Jurkat, Clone E6-1 (cell line): ENCODE measurements at regions not wholly inside any gene's neighbourhood (a gene's known extent, or its start where the extent isn't known, plus 50 kb on each side); places are given as distances from the start of the nearest gene placed in this dataset.

Experiments used
- DNase-seq: peaks from one replicate; pipeline ENCODE4 v3.0.0-alpha.2; 2011; ENCODE audit warnings: low read depth, low spot score
- H3K4me3 ChIP-seq: 2 replicates; pipeline ENCODE4 v1.5.1; 2011; ENCODE audit warnings: mild to moderate bottlenecking, low read length, control low read depth, moderate library complexity

- H3K4me3 ChIP-seq: no peak overlapping the region
Observed at GRCh38 chr10:31723106-31723750, 205.4 kb downstream of the ARHGAP12 start.

DNA sequence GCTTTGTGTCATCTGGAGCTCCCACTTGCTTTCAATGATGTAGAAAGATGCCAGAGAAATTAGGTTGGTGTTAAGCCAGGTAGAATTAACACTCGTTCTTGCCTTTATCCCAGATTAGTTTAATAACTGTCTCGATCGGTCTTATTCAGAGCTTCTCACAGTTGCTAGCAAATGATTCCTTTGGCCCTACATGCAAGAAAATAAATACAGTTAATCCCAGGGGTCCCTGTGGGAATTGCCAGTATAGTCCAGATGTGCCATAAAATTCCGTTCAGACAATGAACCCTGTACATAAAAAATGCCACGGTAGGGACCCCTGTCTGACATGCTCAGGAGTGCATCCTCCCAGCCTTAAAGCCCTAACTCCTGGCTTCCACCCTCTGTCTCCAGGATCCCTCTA is 207.5 kb downstream of the ARHGAP12 start:
- DNase-seq: no peak
- no peak overlapping the region for H3K4me3 ChIP-seq

More at GRCh38 chr10:31723106-31723750, 205.4 kb downstream of the ARHGAP12 start:
- DNase-seq: no peak

DNA sequence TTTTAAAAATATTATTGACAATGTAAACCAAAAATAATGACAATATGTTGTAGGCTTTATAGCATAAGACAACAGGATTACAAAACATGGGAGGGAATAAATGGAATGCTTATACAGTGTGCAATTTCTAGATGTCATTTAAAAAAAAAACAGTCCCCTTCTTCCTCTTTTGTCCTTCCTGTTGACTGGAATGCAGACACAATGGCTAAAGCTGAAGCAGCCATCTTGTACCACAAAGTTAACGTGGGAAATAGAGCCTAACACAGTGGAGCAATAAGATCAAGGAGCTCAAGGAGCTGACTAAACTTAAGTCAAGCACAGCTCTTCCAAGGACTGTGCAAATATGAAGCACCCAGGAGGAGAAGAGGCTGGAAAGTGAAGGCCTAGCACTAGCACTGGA is 208.1 kb downstream of the ARHGAP12 start:
- H3K4me3 ChIP-seq: no peak overlapping the region
- DNase-seq: no peak

- no peak overlapping the region for H3K4me3 ChIP-seq
Observed at GRCh38 chr10:31709476-31709875, 219.2 kb downstream of the ARHGAP12 start.

GRCh38 chr10:31709028-31709427 is 219.6 kb downstream of the ARHGAP12 start:
- H3K4me3 ChIP-seq: no peak overlapping the region
- DNase-seq: no peak

More at GRCh38 chr10:31709476-31709875, 219.2 kb downstream of the ARHGAP12 start:
- no peak for DNase-seq

- H3K4me3 ChIP-seq: no peak overlapping the region
- no peak for DNase-seq
Observed at GRCh38 chr10:31708474-31708873, 220.2 kb downstream of the ARHGAP12 start.

GRCh38 chr10:31708046-31708445 is 220.6 kb downstream of the ARHGAP12 start:
- no peak for DNase-seq
- no peak overlapping the region for H3K4me3 ChIP-seq

DNA sequence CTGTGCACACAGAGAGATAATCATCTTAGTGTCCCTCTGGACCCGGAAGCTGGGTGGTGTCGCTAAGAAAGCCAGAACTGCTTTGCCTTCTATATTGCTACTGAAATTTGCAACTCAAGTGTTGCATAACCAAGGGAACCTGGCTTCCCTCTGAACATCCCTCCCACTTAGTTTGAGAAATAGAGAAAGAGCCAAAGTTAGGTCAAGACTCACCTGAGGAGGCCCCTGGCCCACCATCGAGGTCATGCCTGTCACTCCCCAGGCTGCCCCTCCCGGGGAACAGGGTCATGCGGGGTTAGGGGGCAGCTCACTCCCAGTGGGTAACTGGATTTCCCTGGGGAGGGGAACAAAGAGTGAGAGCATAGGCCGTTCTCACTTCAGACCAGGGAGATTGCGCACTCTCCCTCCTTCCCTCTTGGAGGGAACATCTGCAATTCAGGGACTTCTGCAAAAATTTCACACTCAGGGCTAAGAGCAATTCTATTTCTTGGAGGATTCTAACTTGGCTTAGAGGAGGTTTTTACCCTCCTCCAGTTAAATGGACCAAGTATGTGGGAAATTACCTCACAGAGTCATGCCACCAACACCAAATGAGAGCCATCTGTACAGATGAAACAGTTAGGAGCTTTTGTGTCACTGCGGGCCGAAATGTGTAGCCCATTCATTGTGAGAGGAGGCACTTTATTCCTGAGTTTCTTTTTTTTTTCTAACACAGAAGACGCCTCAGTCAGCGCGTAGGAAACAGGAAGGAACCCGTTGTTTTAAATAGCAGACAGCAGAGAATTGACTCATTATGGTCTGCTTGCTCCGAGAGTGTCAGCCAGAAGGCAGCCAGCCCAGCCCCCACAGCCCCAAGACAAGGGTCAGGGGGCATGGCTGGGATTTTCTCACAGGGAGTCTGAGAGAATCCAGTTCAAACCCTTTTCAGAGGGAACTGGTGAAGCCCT is 221.3 kb downstream of the ARHGAP12 start:
- no peak overlapping the region for H3K4me3 ChIP-seq
- DNase-seq: peak; percentile 11

DNA sequence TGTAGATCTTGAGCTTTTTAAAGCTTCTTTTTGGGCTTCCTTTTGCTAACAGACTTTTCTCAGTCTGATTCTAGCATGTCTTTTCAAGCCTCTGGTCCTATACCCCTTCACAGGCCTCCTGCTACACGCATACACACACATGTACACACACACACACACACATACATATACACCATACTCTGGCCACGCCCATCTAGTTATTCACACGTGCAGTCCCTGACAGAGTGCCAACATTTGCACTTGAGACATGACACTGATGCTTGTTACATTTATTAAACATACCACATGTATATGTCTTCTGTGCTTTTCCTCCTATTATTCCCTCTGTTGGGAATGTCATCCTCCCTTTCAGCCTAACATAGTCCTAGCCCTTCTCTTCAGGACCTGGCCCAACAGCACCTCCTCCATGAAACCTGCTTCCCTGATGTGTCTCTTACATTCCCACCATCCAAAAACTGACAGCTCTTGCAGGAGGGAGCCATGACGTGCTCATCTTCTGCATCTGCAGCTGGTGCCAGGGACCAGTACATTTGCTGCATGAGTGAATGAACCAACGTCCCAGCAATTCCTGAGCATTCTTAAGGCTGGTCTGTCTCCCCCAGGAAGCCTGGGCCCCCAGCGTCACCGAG is 222.1 kb downstream of the ARHGAP12 start:
- DNase-seq: no peak
- no peak overlapping the region for H3K4me3 ChIP-seq

DNA sequence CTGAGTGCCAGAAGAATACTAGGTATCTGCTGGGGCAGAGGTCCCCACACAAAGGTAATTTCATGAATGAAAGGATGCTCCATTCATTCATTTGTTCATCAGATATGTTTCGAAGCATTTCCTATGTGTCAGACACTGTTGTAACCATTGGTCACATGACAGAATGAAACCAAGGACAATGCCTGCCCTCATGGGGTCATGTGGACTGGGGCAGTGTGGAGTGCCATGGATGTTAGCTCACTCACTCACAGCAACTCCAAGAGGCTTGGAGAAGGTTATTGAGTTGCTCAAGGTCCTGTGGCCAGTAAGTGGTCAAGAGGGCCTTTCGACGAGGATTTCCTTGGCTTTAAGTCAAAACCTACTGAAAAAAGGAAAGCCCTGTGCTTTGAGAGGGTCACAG is 223.5 kb downstream of the ARHGAP12 start:
- no peak for DNase-seq
- H3K4me3 ChIP-seq: no peak overlapping the region

DNA sequence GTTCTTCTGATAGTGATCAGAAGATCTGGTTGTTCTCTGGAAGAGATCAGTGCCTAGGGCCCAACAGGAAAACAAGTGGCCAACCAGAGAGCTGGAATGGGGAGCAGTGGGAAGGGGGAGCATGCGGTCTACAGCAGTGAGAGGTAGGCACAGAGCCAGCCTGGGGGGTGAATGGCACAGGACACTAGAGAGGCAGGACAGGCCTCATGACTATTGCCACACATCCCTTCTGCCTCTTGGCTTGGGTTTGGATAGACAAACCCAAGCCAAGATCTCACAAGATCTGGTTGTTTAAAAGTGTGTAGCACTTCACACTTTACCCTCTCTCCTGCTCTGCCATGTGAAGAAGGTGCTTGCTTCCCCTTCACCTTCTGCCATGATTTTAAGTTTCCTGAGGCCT is 224.4 kb downstream of the ARHGAP12 start:
- no peak for DNase-seq

DNA sequence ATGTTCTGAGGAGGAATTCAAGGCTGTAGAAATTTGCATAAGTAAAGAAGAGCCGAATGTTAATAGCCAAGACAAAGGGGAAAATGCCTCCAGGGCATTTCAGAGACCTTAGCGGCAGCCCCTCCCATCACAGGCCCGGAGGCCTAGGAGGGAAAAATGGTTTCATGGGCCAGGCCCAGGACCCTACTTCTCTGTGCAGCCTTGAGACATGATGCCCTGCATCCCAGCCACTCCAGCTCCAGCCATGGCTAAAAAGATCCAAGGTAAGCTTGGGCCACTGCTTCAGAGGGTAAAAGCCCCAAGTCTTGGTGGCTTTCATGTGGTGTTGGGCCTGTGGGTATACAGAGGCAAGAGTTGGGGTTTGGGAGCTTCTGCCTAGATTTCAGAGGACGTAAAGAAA is 225.7 kb downstream of the ARHGAP12 start:
- H3K4me3 ChIP-seq: no peak overlapping the region
- no peak for DNase-seq

More for the DNA sequence above, 224.4 kb downstream of the ARHGAP12 start:
- no peak overlapping the region for H3K4me3 ChIP-seq

DNA sequence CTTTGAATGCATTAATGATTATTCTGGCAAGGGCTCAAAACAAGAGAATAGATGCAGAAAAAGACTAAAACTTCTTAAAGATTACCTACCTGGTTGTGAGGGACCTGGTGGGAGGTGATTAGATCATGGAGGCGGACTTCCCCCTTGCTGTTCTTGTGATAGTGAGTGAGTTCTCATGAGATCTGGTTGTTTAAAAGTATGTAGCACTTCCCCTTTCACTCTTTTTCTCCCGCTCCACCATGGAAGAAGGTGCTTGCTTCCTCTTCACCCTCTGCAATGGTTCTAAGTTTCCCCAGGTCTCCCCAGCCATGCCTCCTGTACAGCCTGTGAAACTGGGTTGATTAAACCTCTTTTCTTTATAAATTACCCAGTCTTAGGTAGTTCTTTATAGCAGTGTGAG is 226.6 kb downstream of the ARHGAP12 start:
- no peak overlapping the region for H3K4me3 ChIP-seq
- no peak for DNase-seq

GRCh38 chr10:31701546-31701945 is 227.1 kb downstream of the ARHGAP12 start:
- no peak overlapping the region for H3K4me3 ChIP-seq
- DNase-seq: no peak

DNA sequence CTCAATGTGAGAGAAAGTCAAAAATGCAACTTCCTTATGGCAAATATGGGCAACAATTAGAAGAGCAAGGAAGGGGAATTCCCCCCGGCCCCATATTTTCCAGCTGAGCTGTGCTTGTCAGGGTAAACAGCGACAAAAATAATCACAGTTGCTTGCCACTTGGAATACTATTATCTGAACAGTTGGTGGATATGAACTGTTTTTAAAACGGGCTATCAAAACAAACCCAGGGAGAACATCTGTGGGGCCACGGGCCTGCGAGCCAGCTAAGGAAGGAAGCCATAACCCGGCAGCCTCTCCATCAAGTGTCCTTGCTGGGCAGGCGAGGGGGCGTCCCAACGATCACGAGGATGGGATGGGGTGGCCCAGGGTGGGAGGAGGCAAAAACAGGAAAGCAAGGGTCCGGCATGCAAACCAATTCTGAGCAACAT is 228.4 kb downstream of the ARHGAP12 start:
- no peak overlapping the region for H3K4me3 ChIP-seq
- no peak for DNase-seq

DNA sequence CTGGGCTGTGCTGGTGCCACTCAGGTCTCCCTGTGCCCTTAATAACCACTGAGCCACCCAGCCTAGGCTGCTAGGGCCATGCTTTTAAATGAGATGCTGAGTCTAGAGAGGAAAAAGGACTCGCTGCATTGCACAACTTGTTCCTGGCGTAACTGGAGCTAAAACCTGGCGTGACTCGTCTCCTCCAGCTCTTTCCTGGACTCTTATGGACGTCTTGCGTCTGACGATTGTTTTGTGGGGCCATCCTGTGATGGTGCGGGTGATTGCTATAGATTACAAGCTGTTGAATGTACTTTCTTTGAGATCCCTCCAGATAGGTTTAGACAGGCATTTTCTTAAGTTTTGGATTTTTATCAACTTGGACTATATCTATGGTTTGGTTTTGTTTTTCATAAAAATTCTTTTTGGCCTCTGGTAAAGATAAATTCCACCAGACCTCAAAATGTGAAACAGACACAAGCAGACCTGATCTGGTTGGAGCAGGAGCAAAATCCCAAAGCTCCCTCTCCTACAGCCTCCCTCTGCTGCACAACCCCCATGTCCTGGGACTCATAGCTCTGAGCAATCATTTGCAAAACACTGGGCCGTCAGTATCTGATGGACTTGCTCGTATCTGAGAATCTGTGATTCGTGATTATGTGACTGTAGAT is 230.3 kb downstream of the ARHGAP12 start:
- DNase-seq: no peak
- no peak overlapping the region for H3K4me3 ChIP-seq

DNA sequence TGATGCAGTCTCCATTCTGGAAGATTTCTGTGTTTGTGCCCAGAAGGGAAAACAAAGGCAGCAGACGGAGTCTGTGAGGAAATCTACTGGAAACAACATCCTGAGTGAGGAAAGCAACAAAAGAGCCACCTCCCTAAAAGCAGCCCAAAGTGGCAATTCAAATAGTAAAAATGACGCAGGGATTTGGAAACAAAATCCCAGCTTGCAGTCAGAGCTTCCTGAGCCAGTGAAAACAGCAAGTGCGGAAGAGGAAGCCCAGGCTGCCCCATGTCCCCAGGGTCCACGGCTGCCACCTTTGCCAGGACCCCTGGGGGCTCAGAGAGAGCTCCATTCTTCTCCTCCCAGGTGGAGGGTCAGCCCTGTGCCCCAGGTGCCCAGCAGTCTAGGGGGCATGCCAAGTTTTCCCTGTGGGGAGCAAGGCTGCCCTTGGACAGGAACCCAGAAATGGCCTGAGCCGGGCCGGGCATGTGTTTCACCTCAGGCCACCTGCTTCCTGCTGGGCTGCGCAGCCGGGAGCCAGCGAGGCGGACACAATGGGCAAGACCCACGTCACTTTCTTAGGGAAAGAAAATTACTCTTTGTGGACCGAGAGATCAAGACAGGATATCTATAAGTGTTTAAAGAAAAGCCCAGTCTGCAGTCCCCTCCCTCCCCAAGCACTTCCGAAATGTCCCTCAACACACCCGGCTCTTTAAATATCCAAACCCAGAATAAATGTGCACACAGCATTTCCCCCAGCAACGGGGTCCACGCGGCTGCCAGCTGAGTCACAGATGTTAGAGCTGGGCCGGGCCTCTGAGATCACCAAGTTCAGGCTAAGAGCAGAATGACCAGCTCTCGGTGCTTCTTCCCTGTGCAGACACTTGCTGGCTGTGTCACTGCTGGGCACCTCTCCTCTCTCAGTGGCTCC is 231.1 kb downstream of the ARHGAP12 start:
- H3K4me3 ChIP-seq: no peak overlapping the region
- no peak for DNase-seq
